GM21576 (cell line): ENCODE measurements at regions not wholly inside any gene's neighbourhood (a gene's known extent, or its start where the extent isn't known, plus 50 kb on each side); places are given as distances from the start of the nearest gene placed in this dataset.

Experiments used
- ATAC-seq: cut with Tn5 transposase; IDR thresholded peaks from one replicate; pipeline ENCODE4 v1.9.1; 2021; ENCODE audit warnings: mild to moderate bottlenecking, moderate library complexity; ENCODE audit not compliant: unreplicated experiment

GRCh38 chr6:165831812-165832510 is 168.9 kb upstream of the PDE10A start:
- ATAC-seq: no peak

GRCh38 chr6:165830761-165831160 is 167.7 kb upstream of the PDE10A start:
- no peak for ATAC-seq

- no peak for ATAC-seq
Measured at GRCh38 chr6:165829376-165829775, 166.3 kb upstream of the PDE10A start.

- ATAC-seq: no peak
Measured at GRCh38 chr6:165827190-165827518, 164.1 kb upstream of the PDE10A start.

GRCh38 chr6:165826487-165827189 is 163.6 kb upstream of the PDE10A start:
- no peak for ATAC-seq

GRCh38 chr6:165825256-165825815 is 162.3 kb upstream of the PDE10A start:
- no peak for ATAC-seq

GRCh38 chr6:165823609-165824326 is 160.7 kb upstream of the PDE10A start:
- no peak for ATAC-seq

- ATAC-seq: no peak
Measured at GRCh38 chr6:165822501-165822900, 159.5 kb upstream of the PDE10A start.

GRCh38 chr6:165821754-165822153 is 158.7 kb upstream of the PDE10A start:
- ATAC-seq: no peak

GRCh38 chr6:165820934-165821333 is 157.9 kb upstream of the PDE10A start:
- ATAC-seq: no peak

- ATAC-seq: no peak
Measured at GRCh38 chr6:165820407-165820806, 157.4 kb upstream of the PDE10A start.

GRCh38 chr6:165819394-165819793 is 156.4 kb upstream of the PDE10A start:
- no peak for ATAC-seq

- no peak for ATAC-seq
Measured at GRCh38 chr6:165818200-165818599, 155.2 kb upstream of the PDE10A start.

GRCh38 chr6:165817771-165818170 is 154.7 kb upstream of the PDE10A start:
- ATAC-seq: no peak

GRCh38 chr6:165817148-165817547 is 154.1 kb upstream of the PDE10A start:
- ATAC-seq: no peak

GRCh38 chr6:165814679-165815078 is 151.6 kb upstream of the PDE10A start:
- no peak for ATAC-seq

- no peak for ATAC-seq
Measured at GRCh38 chr6:165811512-165811911, 148.5 kb upstream of the PDE10A start.

- ATAC-seq: no peak
Measured at GRCh38 chr6:165808021-165808420, 145.0 kb upstream of the PDE10A start.

GRCh38 chr6:165807249-165807960 is 144.4 kb upstream of the PDE10A start:
- ATAC-seq: no peak

GRCh38 chr6:165806126-165806810 is 143.2 kb upstream of the PDE10A start:
- ATAC-seq: no peak

- no peak for ATAC-seq
Measured at GRCh38 chr6:165805636-165806035, 142.6 kb upstream of the PDE10A start.
